ENCODE measurements at regions not wholly inside any gene's neighbourhood (a gene's known extent, or its start where the extent isn't known, plus 50 kb on each side); places are given as distances from the start of the nearest gene placed in this dataset.

GRCh38 chr5:21649969-21650368 lies 1203.2 kb downstream of the CDH12 start:
- Histone ChIP-seq H3K79me2 (ENCODE audit: insufficient read depth, low read length) (no peaks in the 10 kb centered on the region), H3K4me2 (ENCODE audit: low read depth, low read length) (no peak overlapping the region), H3K36me3 (replicated peaks in 1 of 2; ENCODE audit: control insufficient read depth in 1 of 2, insufficient read depth in 2 of 2, low read length in 2 of 2) (no peaks in the 10 kb centered on the region), H3K4me3 (replicated peaks in 1 of 3; ENCODE audit: insufficient read depth in 1 of 3, low read depth in 2 of 3, low read length in 3 of 3) (no peak overlapping the region), H4K20me1 (ENCODE audit: insufficient read depth, low read length) (no peaks in the 10 kb centered on the region), H3K9me3 (ENCODE audit: low read length) (no peaks in the 10 kb centered on the region), H3K27me3 (ENCODE audit: control insufficient read depth in 1 of 2, insufficient read depth in 2 of 2, low read length in 2 of 2) (no peaks in the 10 kb centered on the region), H2AFZ (ENCODE audit: low read length) (no peak overlapping the region), H3K9ac (ENCODE audit: insufficient read depth, low read depth, low read length) (no peak overlapping the region), H3K4me1 (ENCODE audit: insufficient read depth, low read length) (no peaks in the 10 kb centered on the region), H3K27ac (ENCODE audit: extremely low read length, insufficient read depth, low read length) (no peak overlapping the region)
- no TSS peak for BruUV-seq (replicated peaks)
- POLR2A ChIA-PET: no interaction called here
- intact Hi-C loops (cut with micrococcal nuclease; ENCODE audit: unreplicated experiment): no loop called here
- CTCF ChIA-PET (ENCODE audit: low intra/inter-chr PET ratio, low total read pairs): no interaction called here
- 0% methylated on average over 3 of the region's 3 CpGs for WGBS (ENCODE audit: low lambda C conversion rate)
- no peak for FAIRE-seq
- DNase-seq (ENCODE audit: low spot score): no peak
- ATAC-seq: no peak
- in situ Hi-C loops (cut with HindIII; ENCODE audit: extremely low pct_ligation_motif_present, low pct_unique_long_range_greater_than_20kb): no loop called here
- no peak for TF ChIP-seq NR3C1 (CRISPR knock-in tag; IDR thresholded peaks at IDR 0.05)
- TF ChIP-seq CREM (IDR thresholded peaks at IDR 0.05): no peak
- TF ChIP-seq CREM (CRISPR knock-in tag; IDR thresholded peaks at IDR 0.05): no peak

GRCh38 chr5:21646469-21646868 lies 1206.7 kb downstream of the CDH12 start:
- Histone ChIP-seq H4K20me1 (ENCODE audit: insufficient read depth, low read length) (no peaks in the 10 kb centered on the region), H3K27me3 (ENCODE audit: control insufficient read depth in 1 of 2, insufficient read depth in 2 of 2, low read length in 2 of 2) (no peaks in the 10 kb centered on the region), H3K9ac (ENCODE audit: insufficient read depth, low read depth, low read length) (no peak overlapping the region), H3K4me2 (ENCODE audit: low read depth, low read length) (no peak overlapping the region), H2AFZ (ENCODE audit: low read length) (no peak overlapping the region), H3K36me3 (replicated peaks in 1 of 2; ENCODE audit: control insufficient read depth in 1 of 2, insufficient read depth in 2 of 2, low read length in 2 of 2) (no peaks in the 10 kb centered on the region), H3K4me1 (ENCODE audit: insufficient read depth, low read length) (no peaks in the 10 kb centered on the region), H3K79me2 (ENCODE audit: insufficient read depth, low read length) (no peaks in the 10 kb centered on the region), H3K9me3 (ENCODE audit: low read length) (no peaks in the 10 kb centered on the region), H3K27ac (ENCODE audit: extremely low read length, insufficient read depth, low read length) (no peak overlapping the region), H3K4me3 (replicated peaks in 1 of 3; ENCODE audit: insufficient read depth in 1 of 3, low read depth in 2 of 3, low read length in 3 of 3) (no peak overlapping the region)
- intact Hi-C loops (cut with micrococcal nuclease; ENCODE audit: unreplicated experiment) (no loop called here), in situ Hi-C loops (cut with HindIII; ENCODE audit: extremely low pct_ligation_motif_present, low pct_unique_long_range_greater_than_20kb) (no loop called here)
- DNase-seq (ENCODE audit: low spot score) (no peak), ATAC-seq (no peak), FAIRE-seq (no peak)
- ChIA-PET POLR2A (no interaction called here), CTCF (ENCODE audit: low intra/inter-chr PET ratio, low total read pairs) (no interaction called here)
- 26% methylated on average over 2 of the region's 2 CpGs for WGBS (ENCODE audit: low lambda C conversion rate)
- BruUV-seq (replicated peaks): no TSS peak
- no peak for TF ChIP-seq HNF1B (CRISPR knock-in tag; IDR thresholded peaks at IDR 0.05)
- no peak for TF ChIP-seq PHF21A (CRISPR knock-in tag; IDR thresholded peaks at IDR 0.05)
- TF ChIP-seq ZBTB46 (CRISPR knock-in tag; IDR thresholded peaks at IDR 0.05; ENCODE audit: borderline replicate concordance): no peak
- no peak for TF ChIP-seq ZNF367 (CRISPR knock-in tag; IDR thresholded peaks at IDR 0.05; ENCODE audit: borderline replicate concordance)
- TF ChIP-seq SOX13 (IDR thresholded peaks at IDR 0.05): no peak
- TF ChIP-seq SOX13 (CRISPR knock-in tag; conservative IDR thresholded peaks at IDR 0.05 in 1 of 2, IDR thresholded peaks at IDR 0.05 in 1 of 2): no peak
- TF ChIP-seq ZHX2 (IDR thresholded peaks at IDR 0.05; ENCODE audit: low read depth): no peak
- no peak for TF ChIP-seq ZHX2 (CRISPR knock-in tag; IDR thresholded peaks at IDR 0.05; ENCODE audit: borderline replicate concordance)
